Chondrocyte (in vitro differentiated cells): ENCODE measurements at regions not wholly inside any gene's neighbourhood (a gene's known extent, or its start where the extent isn't known, plus 50 kb on each side); places are given as distances from the start of the nearest gene placed in this dataset.
"Not testable (repeated sequence)": the region's sequence is repeated elsewhere in the genome, so short reads cannot be mapped to it uniquely, and the experiment has no call there.

Source experiments
- DNase-seq: peaks from one replicate; pipeline ENCODE4 v3.0.0; 2021; ENCODE audit warnings: mixed read lengths, low spot score
- H3K27ac Mint-ChIP-seq: one replicate; pipeline ENCODE4 v1.8.0; 2021; ENCODE audit warnings: mild to moderate bottlenecking, moderate library complexity, mixed read lengths; ENCODE audit not compliant: unreplicated experiment
- H3K27me3 Mint-ChIP-seq: 2 replicates; pipeline ENCODE4 v1.8.0; 2021; ENCODE audit warnings: low read depth, mixed read lengths
- H3K36me3 Mint-ChIP-seq: 2 replicates; pipeline ENCODE4 v1.8.0; 2021; ENCODE audit warnings: low read depth, mixed read lengths
- H3K4me1 Mint-ChIP-seq: 2 replicates; pipeline ENCODE4 v1.8.0; 2021; ENCODE audit warnings: low read depth, mild to moderate bottlenecking, mixed read lengths
- H3K4me3 Mint-ChIP-seq: one replicate; pipeline ENCODE4 v1.8.0; 2021; ENCODE audit warnings: mild to moderate bottlenecking, moderate library complexity, mixed read lengths; ENCODE audit not compliant: unreplicated experiment
- H3K9me3 Mint-ChIP-seq: 2 replicates; pipeline ENCODE4 v1.8.0; 2021; ENCODE audit warnings: low read depth, mixed read lengths
- CTCF ChIP-seq: fragments of 200-600 bp; sonication (generic); IDR thresholded peaks from 2 replicates; pipeline ENCODE4 v1.5.0; 2021; ENCODE audit warnings: antibody characterized with exemption, mild to moderate bottlenecking, moderate library complexity

GRCh38 chr6:114888241-114888640 lies 545.4 kb upstream of the HS3ST5 start:
- no peaks in the 10 kb centered on the region for H3K36me3 Mint-ChIP-seq
- H3K27me3 Mint-ChIP-seq: peaks cover 2% of the 10 kb centered on the region
- no peak overlapping the region for H3K4me3 Mint-ChIP-seq
- no peak for DNase-seq
- H3K27ac Mint-ChIP-seq: no peak overlapping the region
- TF ChIP-seq CTCF: no peak
- no peaks in the 10 kb centered on the region for H3K9me3 Mint-ChIP-seq
- no peaks in the 10 kb centered on the region for H3K4me1 Mint-ChIP-seq

- Mint-ChIP-seq H3K27me3 (peaks cover 2% of the 10 kb centered on the region), H3K27ac (no peak overlapping the region), H3K4me3 (no peak overlapping the region), H3K9me3 (no peaks in the 10 kb centered on the region), H3K36me3 (no peaks in the 10 kb centered on the region), H3K4me1 (no peaks in the 10 kb centered on the region)
- no peak for TF ChIP-seq CTCF
- DNase-seq: no peak
These were observed 544.0 kb upstream of the HS3ST5 start for GRCh38 chr6:114886670-114887436.

GRCh38 chr6:114879693-114880092 lies 536.9 kb upstream of the HS3ST5 start:
- Mint-ChIP-seq H3K27ac (no peak overlapping the region), H3K9me3 (no peaks in the 10 kb centered on the region), H3K36me3 (no peaks in the 10 kb centered on the region), H3K4me1 (no peaks in the 10 kb centered on the region), H3K27me3 (peaks cover 2% of the 10 kb centered on the region), H3K4me3 (no peak overlapping the region)
- no peak for DNase-seq
- no peak for TF ChIP-seq CTCF

GRCh38 chr6:114878091-114878490 lies 535.3 kb upstream of the HS3ST5 start:
- Mint-ChIP-seq H3K9me3 (no peaks in the 10 kb centered on the region), H3K4me1 (no peaks in the 10 kb centered on the region), H3K4me3 (no peak overlapping the region), H3K36me3 (no peaks in the 10 kb centered on the region), H3K27ac (no peak overlapping the region), H3K27me3 (peaks cover 3% of the 10 kb centered on the region)
- no peak for DNase-seq
- TF ChIP-seq CTCF: no peak

GRCh38 chr6:114874410-114874809 lies 531.6 kb upstream of the HS3ST5 start:
- H3K4me3 Mint-ChIP-seq: no peak overlapping the region

GRCh38 chr6:114865506-114865905 lies 522.7 kb upstream of the HS3ST5 start:
- not testable (repeated sequence) for H3K27me3 Mint-ChIP-seq, H3K36me3 Mint-ChIP-seq, H3K4me1 Mint-ChIP-seq, H3K4me3 Mint-ChIP-seq, H3K9me3 Mint-ChIP-seq, DNase-seq, H3K27ac Mint-ChIP-seq

More at GRCh38 chr6:114874410-114874809, 531.6 kb upstream of the HS3ST5 start:
- H3K36me3 Mint-ChIP-seq: no peaks in the 10 kb centered on the region
- no peaks in the 10 kb centered on the region for H3K9me3 Mint-ChIP-seq
- no peak overlapping the region for H3K27ac Mint-ChIP-seq
- H3K4me1 Mint-ChIP-seq: no peaks in the 10 kb centered on the region
- DNase-seq: no peak
- H3K27me3 Mint-ChIP-seq: peaks cover 3% of the 10 kb centered on the region
- no peak for TF ChIP-seq CTCF
